A549 (cell line): ENCODE measurements at regions not wholly inside any gene's neighbourhood (a gene's known extent, or its start where the extent isn't known, plus 50 kb on each side); places are given as distances from the start of the nearest gene placed in this dataset.

Experiments used
- ATAC-seq, 2 experiments: fragments of 200-7000 bp in 1 of 2; fragments of >200 bp in 1 of 2; cut with Nextera tagmentation in 1 of 2; cut with Tn5 transposase in 1 of 2; 3 replicates each; pipeline versions ENCODE4 v1.8.0 to v1.9.1; 2018 to 2020; ENCODE audit warnings: mild to moderate bottlenecking in 1 of 2, moderate library complexity in 1 of 2
- CTCF ChIA-PET: fragments of 300-600 bp; sonication (Branson Sonifier 250); formaldehyde crosslinking; extraction: SDS; loops from one replicate; lab custom pipeline; 2021; ENCODE audit warnings: antibody characterized with exemption, inconsistent platforms; lab: Yijun Ruan, JAX
- POLR2A ChIA-PET: fragments of 350-600 bp; formaldehyde crosslinking; extraction: SDS; loops from one replicate; lab custom pipeline; 2021; ENCODE audit warnings: antibody characterized with exemption, inconsistent platforms; lab: Yijun Ruan, JAX
- DNase-seq, 2 experiments: peaks; one replicate each; pipeline versions ENCODE4 v3.0.0 to v3.0.0-alpha.2; 2011 to 2016; ENCODE audit warnings: low read depth in 1 of 2, low spot score in 1 of 2
- FAIRE-seq: peaks from 2 replicates; lab custom pipeline; 2011; peaks lifted over from hg19 to GRCh38; lab: Jason Lieb, UNC
- H3K27ac ChIP-seq, 2 experiments: fragments of >200 bp; sonication (Bioruptor Twin); formaldehyde crosslinking; 3 replicates each; pipeline ENCODE4 v1.5.1; 2016 to 2017
- H3K4me1 ChIP-seq: fragments of >200 bp; sonication (Bioruptor Twin); formaldehyde crosslinking; 3 replicates; pipeline ENCODE4 v1.6.1; 2016
- H3K4me2 ChIP-seq: fragments of >200 bp; sonication (Bioruptor Twin); formaldehyde crosslinking; 3 replicates; pipeline ENCODE4 v1.6.1; 2016
- H3K4me3 ChIP-seq: fragments of >200 bp; sonication (Bioruptor Twin); formaldehyde crosslinking; 3 replicates; pipeline ENCODE4 v1.5.1; 2016
- H3K9me3 ChIP-seq: fragments of >200 bp; sonication (Bioruptor Twin); formaldehyde crosslinking; 3 replicates; pipeline ENCODE4 v1.6.1; 2016
- CBX2 ChIP-seq: fragments of 200-600 bp; sonication (generic); IDR thresholded peaks from 2 replicates; pipeline ENCODE4 v1.6.1; 2016; ENCODE audit warnings: low read depth, mild to moderate bottlenecking, borderline replicate concordance
- CBX8 ChIP-seq: fragments of 200-600 bp; sonication (generic); IDR thresholded peaks from 2 replicates; pipeline ENCODE4 v1.6.1; 2016
- CHD4 ChIP-seq: fragments of 200-600 bp; sonication (generic); IDR thresholded peaks from 2 replicates; pipeline ENCODE4 v1.6.1; 2016; ENCODE audit warnings: antibody characterized with exemption, mild to moderate bottlenecking, borderline replicate concordance
- EHF ChIP-seq: fragments of 250-450 bp; sonication (Bioruptor Pico); IDR thresholded peaks from 2 replicates; pipeline ENCODE4 v1.5.0; 2020; ENCODE audit warnings: mild to moderate bottlenecking
- EHMT2 ChIP-seq: fragments of 200-600 bp; sonication (generic); IDR thresholded peaks from 2 replicates; pipeline ENCODE4 v1.6.1; 2016; ENCODE audit warnings: antibody characterized with exemption, low read depth, mild to moderate bottlenecking, moderate library complexity
- ELK1 ChIP-seq: fragments of 150-350 bp; IDR thresholded peaks from 2 replicates; pipeline ENCODE4 v1.6.1; 2014; ENCODE audit warnings: low read depth, mild to moderate bottlenecking, low read length
- ESRRA ChIP-seq: fragments of 150-350 bp; IDR thresholded peaks from 2 replicates; pipeline ENCODE4 v1.6.1; 2014; ENCODE audit warnings: mild to moderate bottlenecking, low read length, borderline replicate concordance
- FOSL2 ChIP-seq, 2 experiments: fragments of 450-650 bp in 1 of 2; fragments of >200 bp in 1 of 2; sonication (Bioruptor Twin) in 1 of 2; formaldehyde crosslinking; IDR thresholded peaks; 2 replicates each; pipeline versions ENCODE4 v1.5.0 to v1.6.1; 2016 to 2020; ENCODE audit warnings: mild to moderate bottlenecking in 1 of 2, moderate library complexity in 1 of 2
- HEYL ChIP-seq: fragments of 250-450 bp; sonication (Bioruptor Pico); IDR thresholded peaks from 2 replicates; pipeline ENCODE4 v1.8.0; 2021; ENCODE audit warnings: mild to moderate bottlenecking, moderate library complexity
- JUNB ChIP-seq: fragments of >200 bp; sonication (Bioruptor Twin); formaldehyde crosslinking; IDR thresholded peaks from 2 replicates; pipeline ENCODE4 v1.6.1; 2016
- KDM1A ChIP-seq: fragments of 200-600 bp; sonication (generic); IDR thresholded peaks from 2 replicates; pipeline ENCODE4 v1.6.1; 2016; ENCODE audit warnings: low read depth, mild to moderate bottlenecking
- MAFK ChIP-seq: fragments of 450-650 bp; IDR thresholded peaks from 2 replicates; pipeline ENCODE4 v1.6.1; 2014; ENCODE audit not compliant: partially characterized antibody
- MYC ChIP-seq: IDR thresholded peaks from 2 replicates; pipeline ENCODE4 v1.6.1; 2012; ENCODE audit warnings: mild to moderate bottlenecking, inconsistent platforms, low read length, improper control_type of control experiment, borderline replicate concordance
- NPAS2 ChIP-seq: fragments of 250-450 bp; sonication (Bioruptor Pico); IDR thresholded peaks from 2 replicates; pipeline ENCODE4 v1.8.0; 2022; ENCODE audit warnings: mild to moderate bottlenecking, moderate library complexity, borderline replicate concordance
- PHF8 ChIP-seq: fragments of 200-600 bp; sonication (generic); IDR thresholded peaks from 2 replicates; pipeline ENCODE4 v1.6.1; 2016; ENCODE audit warnings: low read depth, mild to moderate bottlenecking, antibody characterized with exemption, moderate library complexity, borderline replicate concordance
- RCOR1 ChIP-seq: fragments of 150-350 bp; IDR thresholded peaks from 2 replicates; pipeline ENCODE4 v1.6.1; 2014; ENCODE audit warnings: antibody characterized with exemption, low read length, low read depth
- REST ChIP-seq: fragments of 200-600 bp; sonication (generic); IDR thresholded peaks from 2 replicates; pipeline ENCODE4 v1.6.1; 2016; ENCODE audit warnings: antibody characterized with exemption, mild to moderate bottlenecking, moderate library complexity
- RNF2 ChIP-seq: fragments of 200-600 bp; sonication (generic); IDR thresholded peaks from 2 replicates; pipeline ENCODE4 v1.6.1; 2016; ENCODE audit warnings: low read depth, mild to moderate bottlenecking, antibody characterized with exemption, moderate library complexity, borderline replicate concordance
- SREBF2 ChIP-seq: fragments of 450-650 bp; IDR thresholded peaks from 2 replicates; pipeline ENCODE4 v1.6.1; 2014; ENCODE audit warnings: mild to moderate bottlenecking, moderate library complexity
- TFCP2L1 ChIP-seq: fragments of 250-450 bp; sonication (Bioruptor Pico); IDR thresholded peaks from 2 replicates; pipeline ENCODE4 v1.5.0; 2021; ENCODE audit warnings: mild to moderate bottlenecking
- TP53 ChIP-seq: fragments of 250-450 bp; sonication (Bioruptor Pico); IDR thresholded peaks from 2 replicates; pipeline ENCODE4 v1.5.0; 2021; ENCODE audit warnings: mild to moderate bottlenecking, moderate library complexity
- ZFP36 ChIP-seq: fragments of 450-650 bp; IDR thresholded peaks from 2 replicates; pipeline ENCODE4 v1.6.1; 2014; ENCODE audit warnings: borderline replicate concordance; ENCODE audit not compliant: partially characterized antibody
- ZSCAN20 ChIP-seq: fragments of 250-450 bp; sonication (Bioruptor Pico); IDR thresholded peaks from 2 replicates; pipeline ENCODE4 v1.8.0; 2022; ENCODE audit warnings: mild to moderate bottlenecking, moderate library complexity
- whole genome bisulfite sequencing: methylation state at CpG from one replicate; pipeline ENCODE4 v1.1.6; 2017; ENCODE audit errors: missing lambda C conversion rate; 5-methylcytosine and 5-hydroxymethylcytosine counted together

- Histone ChIP-seq H3K9me3 (no peaks in the 10 kb centered on the region), H3K4me3 (no peak overlapping the region), H3K4me2 (peak overlapping the region; percentile 20), H3K4me1 (peaks cover 10% of the 10 kb centered on the region), H3K27ac (peak overlapping the region; percentile 16 to 67; a peak in 4 of 6 replicates)
- ChIA-PET CTCF (no interaction called here), POLR2A (no interaction called here)
- TF ChIP-seq ZFP36: no peak
- no peak for TF ChIP-seq MAFK
- no peak for TF ChIP-seq TP53
- no peak for TF ChIP-seq SREBF2
- no peak for TF ChIP-seq JUNB
- 43% methylated on average over 3 of the region's 3 CpGs for WGBS
- DNase-seq (peak; percentile 4 to 43), FAIRE-seq (no peak), ATAC-seq (peak; percentile 64 to 76; a peak in 5 of 6 replicates)
Measured at GRCh38 chr11:91664521-91664920, 560.1 kb upstream of the FAT3 start.

- Histone ChIP-seq H3K9me3 (no peaks in the 10 kb centered on the region), H3K4me2 (no peak overlapping the region), H3K27ac (no peak overlapping the region), H3K4me1 (peaks cover 10% of the 10 kb centered on the region), H3K4me3 (no peak overlapping the region)
- CTCF ChIA-PET: no interaction called here
- 10% methylated on average over 1 of the region's 1 CpG for WGBS
- DNase-seq (no peak), FAIRE-seq (no peak), ATAC-seq (no peak)
- TF ChIP-seq EHF (CRISPR knock-in tag) (no peak), ZSCAN20 (no peak), REST (no peak), PHF8 (no peak), ESRRA (no peak), TFCP2L1 (CRISPR knock-in tag) (no peak), ELK1 (no peak), NPAS2 (no peak), FOSL2 (IDR thresholded peaks at IDR 0.05) (no peak), FOSL2 (CRISPR knock-in tag; IDR thresholded peaks at IDR 0.05) (no peak)
- POLR2A ChIA-PET: no interaction called here
Measured at GRCh38 chr11:91660036-91660435, 564.6 kb upstream of the FAT3 start.

- WGBS: 72% methylated on average over 2 of the region's 2 CpGs
- DNase-seq: no peak
- ChIA-PET POLR2A (no interaction called here), CTCF (no interaction called here)
- no peak overlapping the region for H3K4me3 ChIP-seq
- no peak for FAIRE-seq
- no peaks in the 10 kb centered on the region for H3K4me1 ChIP-seq
- H3K4me2 ChIP-seq: no peak overlapping the region
- ATAC-seq: no peak
- H3K9me3 ChIP-seq: no peaks in the 10 kb centered on the region
- no peak overlapping the region for H3K27ac ChIP-seq
- TF ChIP-seq CBX8 (no peak), CHD4 (no peak), NPAS2 (no peak), EHMT2 (no peak), RNF2 (no peak), HEYL (CRISPR knock-in tag) (no peak), CBX2 (no peak), MYC (no peak), RCOR1 (no peak), KDM1A (no peak), ELK1 (no peak), ESRRA (no peak)
Measured at GRCh38 chr11:91654686-91655085, 569.9 kb upstream of the FAT3 start.
